ENCODE measurements at regions not wholly inside any gene's neighbourhood (a gene's known extent, or its start where the extent isn't known, plus 50 kb on each side); places are given as distances from the start of the nearest gene placed in this dataset.

DNA sequence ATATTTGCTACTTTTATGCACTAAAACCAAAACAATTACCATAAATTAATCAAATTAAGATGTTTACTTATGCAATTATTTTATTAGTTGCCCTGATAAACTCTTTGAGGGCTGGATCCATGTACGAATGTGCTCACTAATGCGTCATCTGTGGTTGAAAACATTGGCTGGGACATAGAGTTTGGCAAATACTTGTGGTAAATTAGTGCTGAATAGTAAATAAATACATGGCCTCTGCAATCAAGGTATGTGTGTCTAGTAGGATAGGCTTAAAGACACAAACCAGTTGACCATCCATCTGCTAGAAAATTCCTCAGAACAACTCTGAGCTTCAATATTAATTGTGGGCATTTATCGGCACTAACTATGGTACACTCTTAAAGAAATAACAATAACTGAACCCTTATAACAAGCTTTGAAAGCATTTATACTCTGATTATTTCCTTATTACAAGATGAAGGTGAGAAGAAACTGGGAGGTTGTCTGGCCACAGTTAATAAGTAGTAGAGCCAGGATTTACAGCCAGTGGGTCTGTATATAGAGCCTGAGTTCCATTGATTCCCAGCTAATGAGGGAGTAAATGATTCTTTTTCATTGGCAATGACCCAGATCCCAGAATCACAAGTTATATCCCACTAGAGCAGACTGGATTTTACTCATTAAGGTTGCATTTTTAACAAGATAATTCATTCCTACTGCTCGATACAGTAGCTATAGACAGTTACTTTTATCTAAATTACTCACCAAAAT lies 169.5 kb upstream of the CNTN6 start:
- Mint-ChIP-seq H3K4me3 (no peak overlapping the region), H3K36me3 (no peaks in the 10 kb centered on the region), H3K9me3 (peaks cover 4% of the 10 kb centered on the region), H3K27me3 (no peaks in the 10 kb centered on the region), H3K27ac (no peak overlapping the region), H3K4me1 (no peaks in the 10 kb centered on the region)
- CTCF ChIA-PET, result no interaction called here
- no peak for DNase-seq

DNA sequence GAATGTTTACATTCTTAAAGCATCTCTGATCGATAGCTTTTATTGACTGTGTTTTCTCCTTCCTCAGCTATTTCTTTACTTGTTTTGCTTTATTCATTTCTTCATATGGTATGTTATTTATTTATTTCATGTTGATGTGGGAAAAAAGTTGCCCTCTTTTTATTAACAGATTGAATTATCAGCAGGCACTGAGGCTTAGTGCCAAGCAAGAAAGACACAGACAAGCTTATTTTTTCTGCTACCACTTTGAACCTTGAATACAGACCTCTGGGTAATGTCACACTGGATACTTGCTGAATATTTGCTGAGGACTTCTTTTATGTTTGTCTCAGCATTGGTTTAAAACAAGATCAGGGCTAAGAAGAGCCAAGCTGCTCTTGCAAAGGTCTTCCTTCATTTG lies 162.0 kb upstream of the CNTN6 start:
- Mint-ChIP-seq H3K4me1 (no peaks in the 10 kb centered on the region), H3K9me3 (peaks cover 7% of the 10 kb centered on the region), H3K27me3 (no peaks in the 10 kb centered on the region), H3K36me3 (no peaks in the 10 kb centered on the region), H3K27ac (no peak overlapping the region), H3K4me3 (no peak overlapping the region)
- CTCF ChIA-PET, result no interaction called here
- DNase-seq, result no peak

DNA sequence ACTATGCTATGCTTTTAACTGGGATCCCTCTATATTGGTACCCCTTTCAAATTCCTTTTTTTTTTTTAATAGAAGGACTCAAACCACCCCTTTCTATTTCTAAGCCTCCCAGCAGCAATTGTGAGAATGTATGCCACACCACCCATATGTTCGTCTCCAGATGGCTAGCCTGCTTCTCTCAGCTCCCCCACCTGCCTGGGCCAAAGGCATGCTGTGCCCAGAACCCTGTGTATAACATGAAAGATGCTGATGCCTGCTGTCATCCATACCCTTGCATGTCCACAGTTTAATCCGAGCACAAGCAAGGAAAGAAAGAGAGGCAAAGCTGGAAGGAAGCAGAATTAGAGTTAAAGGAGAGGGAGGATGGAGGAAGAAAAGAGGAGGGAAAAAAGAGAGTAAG lies 159.5 kb upstream of the CNTN6 start:
- CTCF ChIA-PET, result no interaction called here
- Mint-ChIP-seq H3K4me3 (no peak overlapping the region), H3K27ac (no peak overlapping the region), H3K9me3 (peaks cover 14% of the 10 kb centered on the region), H3K4me1 (no peaks in the 10 kb centered on the region), H3K27me3 (no peaks in the 10 kb centered on the region), H3K36me3 (no peaks in the 10 kb centered on the region)
- no peak for DNase-seq

DNA sequence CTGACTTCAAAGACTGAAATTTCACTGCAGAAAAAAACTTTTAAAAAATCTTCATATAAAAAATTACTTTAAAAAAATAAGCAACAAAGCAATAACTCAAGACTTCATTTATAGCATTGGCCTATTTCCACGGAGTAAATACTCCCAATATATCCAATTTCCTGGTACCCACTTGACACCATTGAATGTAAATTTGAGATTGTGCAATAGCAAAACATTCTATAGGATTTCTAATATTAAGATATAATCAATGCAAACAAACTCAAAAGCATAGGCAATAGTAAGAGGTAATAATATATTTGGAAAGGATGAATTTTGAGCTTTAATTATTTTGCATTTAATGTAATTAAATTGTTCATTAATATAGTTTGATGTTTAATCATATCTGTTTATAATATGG lies 148.0 kb upstream of the CNTN6 start:
- DNase-seq, result no peak
- Mint-ChIP-seq H3K27ac (no peak overlapping the region), H3K36me3 (no peaks in the 10 kb centered on the region), H3K27me3 (no peaks in the 10 kb centered on the region), H3K4me1 (no peaks in the 10 kb centered on the region), H3K9me3 (peaks cover 10% of the 10 kb centered on the region), H3K4me3 (no peak overlapping the region)
- CTCF ChIA-PET, result no interaction called here

DNA sequence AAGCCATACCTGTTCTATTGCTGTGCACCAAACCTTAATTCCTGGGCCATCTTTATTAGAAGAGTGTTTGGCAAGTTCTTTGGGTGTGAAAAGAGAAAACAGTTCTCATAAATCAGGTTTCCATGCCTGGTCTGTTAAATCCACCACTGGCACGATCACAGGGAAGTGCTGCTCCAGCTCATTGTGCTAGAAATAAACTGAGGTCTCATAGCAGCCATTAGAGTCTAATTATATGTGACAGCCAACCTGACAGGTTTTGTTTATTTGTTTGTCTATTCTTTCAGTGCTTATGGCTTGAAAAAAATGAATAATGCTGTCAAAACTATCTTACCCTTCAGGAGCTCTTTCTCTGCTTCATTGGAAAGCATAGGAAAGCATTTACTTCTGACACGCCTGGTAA lies 147.1 kb upstream of the CNTN6 start:
- CTCF ChIA-PET, result no interaction called here
- Mint-ChIP-seq H3K36me3 (no peaks in the 10 kb centered on the region), H3K27me3 (no peaks in the 10 kb centered on the region)

DNA sequence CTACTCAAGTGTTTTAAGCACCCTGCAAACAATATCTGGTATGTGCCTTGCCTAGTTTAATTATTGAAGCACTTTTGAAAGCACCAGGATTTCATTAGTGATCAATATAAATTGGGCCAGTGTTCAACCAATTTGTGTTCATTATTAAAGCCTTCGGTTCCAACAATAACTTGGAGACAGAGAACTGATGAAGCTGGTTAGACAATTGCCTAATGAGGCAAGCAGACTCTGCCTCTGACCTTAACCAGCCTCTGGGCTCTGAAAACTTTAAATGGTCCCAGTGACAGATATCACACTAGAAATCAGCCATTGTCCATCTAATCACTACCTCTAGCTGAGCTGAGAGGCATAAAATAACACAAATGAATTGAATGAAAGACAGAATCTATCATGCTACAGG lies 139.9 kb upstream of the CNTN6 start:
- Mint-ChIP-seq H3K9me3 (peaks cover 9% of the 10 kb centered on the region), H3K4me1 (no peaks in the 10 kb centered on the region), H3K4me3 (no peak overlapping the region), H3K27me3 (no peaks in the 10 kb centered on the region), H3K27ac (no peak overlapping the region), H3K36me3 (no peaks in the 10 kb centered on the region)
- CTCF ChIA-PET, result no interaction called here
- DNase-seq, result no peak

More for the DNA sequence above, 147.1 kb upstream of the CNTN6 start:
- no peaks in the 10 kb centered on the region for H3K4me1 Mint-ChIP-seq
- H3K9me3 Mint-ChIP-seq, result peaks cover 10% of the 10 kb centered on the region
- H3K27ac Mint-ChIP-seq, result no peak overlapping the region
- no peak for DNase-seq
- H3K4me3 Mint-ChIP-seq, result no peak overlapping the region

DNA sequence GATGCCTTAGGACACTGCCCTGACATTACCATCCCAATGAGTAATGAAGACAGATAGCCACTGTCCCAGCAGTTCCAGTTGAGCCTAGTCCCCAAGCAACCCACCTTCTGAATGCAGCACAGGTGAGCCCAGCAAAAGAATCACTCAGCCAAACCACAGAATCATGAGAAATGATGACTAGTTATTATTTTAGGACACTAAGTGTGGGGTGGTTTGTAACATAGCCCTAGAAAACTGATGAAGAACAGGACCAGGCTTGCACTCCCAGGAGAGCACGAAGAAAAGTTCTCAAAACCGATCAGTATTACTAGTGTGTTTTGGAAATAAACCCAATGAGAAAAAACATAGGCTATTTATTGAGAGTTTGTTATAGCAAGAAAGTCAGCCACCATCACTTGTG lies 129.6 kb upstream of the CNTN6 start:
- CTCF ChIA-PET, result no interaction called here
- Mint-ChIP-seq H3K27ac (no peak overlapping the region), H3K27me3 (no peaks in the 10 kb centered on the region), H3K4me3 (no peak overlapping the region), H3K4me1 (no peaks in the 10 kb centered on the region), H3K36me3 (peaks cover 5% of the 10 kb centered on the region), H3K9me3 (peaks cover 43% of the 10 kb centered on the region)
- no peak for DNase-seq

DNA sequence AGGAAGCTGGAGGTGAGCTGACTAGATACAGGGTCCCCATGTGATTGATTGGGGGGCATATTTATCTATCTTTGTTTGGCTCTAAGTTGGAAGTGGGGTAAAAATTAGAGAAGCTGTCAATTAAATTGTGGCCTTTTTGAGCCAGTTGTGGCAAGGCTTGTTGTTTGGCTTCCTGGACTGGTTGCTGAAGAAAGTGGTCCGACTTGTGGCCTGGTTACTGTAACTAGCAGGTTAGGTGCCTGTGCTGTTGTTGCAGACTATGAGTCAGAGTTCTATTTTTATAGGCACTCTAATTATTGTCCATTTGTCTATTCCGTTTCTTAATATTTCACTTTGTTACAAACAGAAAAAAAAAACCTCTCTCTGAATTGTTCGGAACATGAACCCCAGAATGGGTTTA lies 129.1 kb upstream of the CNTN6 start:
- Mint-ChIP-seq H3K4me3 (no peak overlapping the region), H3K27ac (no peak overlapping the region), H3K27me3 (no peaks in the 10 kb centered on the region), H3K36me3 (peaks cover 5% of the 10 kb centered on the region), H3K4me1 (no peaks in the 10 kb centered on the region), H3K9me3 (peaks cover 43% of the 10 kb centered on the region)
- CTCF ChIA-PET, result no interaction called here
- DNase-seq, result no peak

DNA sequence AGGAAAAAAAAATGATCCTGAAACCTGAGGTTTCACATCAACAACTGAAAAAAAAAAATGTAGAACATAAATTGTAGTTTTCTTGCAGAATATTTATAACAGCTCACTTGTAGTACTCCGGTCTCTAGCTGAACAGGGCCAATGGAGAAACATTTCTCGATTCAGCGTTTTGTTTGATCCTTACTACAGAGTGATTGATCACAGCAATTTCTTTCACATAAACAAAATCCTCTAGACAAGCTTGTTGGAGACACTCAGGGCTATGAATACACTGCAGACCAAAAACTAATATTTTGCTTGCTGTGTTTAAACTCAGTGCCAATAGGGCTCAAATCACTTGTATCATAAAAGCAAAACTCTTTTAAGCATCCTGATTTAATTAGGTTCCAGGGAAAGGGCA lies 127.0 kb upstream of the CNTN6 start:
- no peaks in the 10 kb centered on the region for H3K27me3 Mint-ChIP-seq
- H3K9me3 Mint-ChIP-seq, result peaks cover 30% of the 10 kb centered on the region
- CTCF ChIA-PET, result no interaction called here
- no peak overlapping the region for H3K4me3 Mint-ChIP-seq
- no peak overlapping the region for H3K27ac Mint-ChIP-seq
- H3K4me1 Mint-ChIP-seq, result no peaks in the 10 kb centered on the region
- no peak for DNase-seq
- H3K36me3 Mint-ChIP-seq, result peaks cover 5% of the 10 kb centered on the region

DNA sequence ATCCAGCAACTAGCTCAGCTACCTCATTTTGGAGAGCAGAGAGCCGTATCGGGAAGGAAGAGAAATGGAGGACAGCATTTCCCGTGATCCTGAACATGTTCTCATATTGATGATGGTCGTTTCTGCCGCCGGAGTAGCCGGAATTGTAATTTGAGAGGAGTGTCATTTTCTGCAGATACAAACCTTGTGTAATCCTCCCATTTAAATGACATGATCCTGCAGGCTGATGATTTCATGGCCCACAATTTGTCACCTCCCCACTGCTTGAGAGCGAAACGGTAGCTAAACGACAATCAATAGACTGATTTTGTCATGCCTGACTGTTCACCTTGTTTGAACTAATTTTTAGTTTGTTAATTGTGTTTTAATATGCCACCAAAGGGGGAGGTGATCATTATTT lies 126.5 kb upstream of the CNTN6 start:
- CTCF ChIA-PET, result no interaction called here
- H3K27ac Mint-ChIP-seq, result no peak overlapping the region
- peaks cover 32% of the 10 kb centered on the region for H3K9me3 Mint-ChIP-seq
- peaks cover 5% of the 10 kb centered on the region for H3K36me3 Mint-ChIP-seq
- no peaks in the 10 kb centered on the region for H3K4me1 Mint-ChIP-seq
- H3K4me3 Mint-ChIP-seq, result no peak overlapping the region
- DNase-seq, result no peak
- H3K27me3 Mint-ChIP-seq, result no peaks in the 10 kb centered on the region

DNA sequence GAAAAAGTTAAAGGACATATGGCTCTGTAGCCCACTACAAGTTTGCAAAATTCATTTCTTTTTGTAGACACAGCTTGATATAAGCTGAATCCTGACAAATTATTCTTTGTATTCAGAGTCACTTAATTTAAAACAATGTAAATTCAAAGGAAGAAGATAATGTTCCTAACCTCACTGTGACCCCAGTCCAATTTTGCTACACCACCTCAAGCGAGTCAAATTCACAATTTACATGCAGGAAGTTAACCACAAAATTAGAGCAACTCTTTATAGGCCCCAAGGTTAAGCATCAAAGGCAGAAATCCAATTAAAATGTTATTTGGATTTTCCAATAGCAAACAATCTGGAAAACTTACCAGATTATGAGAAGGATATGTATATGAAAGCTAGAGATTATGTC lies 119.5 kb upstream of the CNTN6 start:
- no peak for DNase-seq
- Mint-ChIP-seq H3K4me1 (no peaks in the 10 kb centered on the region), H3K4me3 (no peak overlapping the region), H3K9me3 (peaks cover 10% of the 10 kb centered on the region), H3K27me3 (no peaks in the 10 kb centered on the region), H3K27ac (no peak overlapping the region), H3K36me3 (no peaks in the 10 kb centered on the region)
- CTCF ChIA-PET, result no interaction called here

DNA sequence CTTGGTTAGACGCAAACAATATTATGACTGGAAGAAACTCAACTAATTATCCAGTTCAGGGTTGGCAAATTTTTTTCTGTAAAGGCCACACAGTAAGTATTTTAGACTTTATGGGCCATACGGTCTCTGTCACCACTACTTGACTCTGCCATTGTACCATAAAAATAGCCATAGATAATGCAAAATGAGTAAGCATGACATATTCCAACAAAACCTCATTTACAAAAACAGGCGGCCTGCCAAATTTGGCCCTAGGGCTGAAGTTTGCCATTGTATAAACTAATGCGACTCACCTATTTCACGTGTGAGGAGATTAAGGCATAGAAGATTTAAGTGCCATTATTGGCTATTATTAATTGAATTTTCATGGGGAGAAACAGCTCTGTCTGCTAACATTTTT lies 116.8 kb upstream of the CNTN6 start:
- Mint-ChIP-seq H3K4me3 (no peak overlapping the region), H3K27me3 (no peaks in the 10 kb centered on the region), H3K27ac (no peak overlapping the region), H3K9me3 (peaks cover 15% of the 10 kb centered on the region), H3K36me3 (no peaks in the 10 kb centered on the region), H3K4me1 (no peaks in the 10 kb centered on the region)
- DNase-seq, result no peak
- CTCF ChIA-PET, result no interaction called here

DNA sequence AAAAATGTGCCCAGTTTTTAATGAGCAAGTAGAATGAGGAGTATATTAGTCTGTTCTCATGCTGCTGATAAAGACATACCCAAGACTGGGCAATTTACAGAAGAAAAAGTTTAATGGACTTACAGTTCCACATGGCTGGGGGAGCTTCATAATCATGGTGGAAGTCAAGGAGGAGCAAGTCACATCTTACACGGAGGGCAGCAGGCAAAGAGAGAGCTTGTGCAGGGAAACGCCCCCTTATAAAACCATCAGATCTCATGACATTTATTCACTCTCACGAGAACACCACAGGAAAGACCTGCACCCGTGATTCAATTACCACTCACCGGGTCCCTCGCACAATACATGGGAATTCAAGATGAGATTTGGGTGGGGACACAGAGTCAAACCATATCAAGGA lies 111.7 kb upstream of the CNTN6 start:
- H3K27me3 Mint-ChIP-seq, result no peaks in the 10 kb centered on the region
- no peak overlapping the region for H3K4me3 Mint-ChIP-seq
- no peaks in the 10 kb centered on the region for H3K36me3 Mint-ChIP-seq
- H3K4me1 Mint-ChIP-seq, result no peaks in the 10 kb centered on the region
- no peak overlapping the region for H3K27ac Mint-ChIP-seq
- DNase-seq, result no peak
- H3K9me3 Mint-ChIP-seq, result peaks cover 18% of the 10 kb centered on the region
- CTCF ChIA-PET, result no interaction called here

DNA sequence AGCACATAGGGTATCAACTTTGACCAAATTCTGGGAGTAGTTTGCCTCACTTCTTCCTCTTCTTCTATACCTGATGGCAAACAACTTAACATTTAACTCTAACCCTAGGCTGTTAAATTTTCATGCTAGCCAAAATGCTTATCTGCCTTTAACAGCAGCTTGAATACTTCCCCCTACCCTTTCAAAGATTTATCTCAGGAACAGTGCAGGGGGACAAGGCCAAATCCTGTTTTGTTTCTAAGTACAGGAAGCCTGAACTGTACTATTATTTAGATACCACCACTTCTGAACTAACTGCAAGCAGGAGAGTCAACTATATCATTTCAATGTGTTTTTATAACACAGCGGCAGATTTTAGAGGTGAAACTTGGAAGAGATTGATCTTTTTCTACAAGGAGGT lies 104.0 kb upstream of the CNTN6 start:
- Mint-ChIP-seq H3K4me1 (no peaks in the 10 kb centered on the region), H3K9me3 (peaks cover 17% of the 10 kb centered on the region), H3K4me3 (no peak overlapping the region), H3K27me3 (no peaks in the 10 kb centered on the region), H3K36me3 (no peaks in the 10 kb centered on the region), H3K27ac (no peak overlapping the region)
- CTCF ChIA-PET, result no interaction called here
- DNase-seq, result no peak

DNA sequence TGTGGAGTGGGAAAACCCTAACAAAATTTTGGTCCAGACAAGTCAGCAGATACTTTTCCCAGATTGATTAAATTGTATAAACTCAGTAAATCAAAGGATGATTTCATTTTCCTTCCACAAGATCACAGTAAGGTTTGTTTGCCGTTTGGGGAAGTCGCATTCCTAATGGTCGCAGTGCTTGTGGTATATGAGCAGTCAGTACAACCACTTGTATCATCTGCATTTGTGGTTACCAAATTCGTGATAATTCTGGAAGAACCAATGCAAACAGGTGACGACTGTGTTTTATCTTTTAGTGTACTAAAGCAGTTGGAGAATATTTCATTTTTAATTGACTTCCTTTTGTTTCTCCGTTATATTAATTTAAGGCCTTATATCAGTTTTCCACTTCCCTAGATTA lies 100.0 kb upstream of the CNTN6 start:
- Mint-ChIP-seq H3K27ac (no peak overlapping the region), H3K36me3 (no peaks in the 10 kb centered on the region), H3K4me1 (no peaks in the 10 kb centered on the region), H3K9me3 (peaks cover 11% of the 10 kb centered on the region), H3K27me3 (no peaks in the 10 kb centered on the region), H3K4me3 (no peak overlapping the region)
- DNase-seq, result no peak
- CTCF ChIA-PET, result no interaction called here

DNA sequence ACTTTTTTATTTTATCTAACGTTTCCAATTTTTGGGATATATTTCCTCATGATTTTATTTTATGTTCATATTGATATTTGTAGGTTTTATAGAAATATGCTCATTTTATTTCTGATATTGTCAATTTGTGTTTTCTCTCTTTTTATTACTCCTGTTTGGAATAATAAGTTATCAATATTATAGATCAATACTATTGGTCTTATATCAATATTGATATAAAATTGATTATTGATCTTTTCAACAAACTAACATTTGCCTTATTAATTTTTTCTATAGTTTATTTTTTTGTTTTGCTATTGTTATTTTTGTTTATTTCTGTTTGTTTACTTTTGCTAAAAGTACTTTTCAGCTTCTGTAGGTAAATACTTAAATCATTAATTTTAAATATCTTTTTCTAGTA lies 90.8 kb upstream of the CNTN6 start:
- no peak overlapping the region for H3K27ac Mint-ChIP-seq
- CTCF ChIA-PET, result no interaction called here

More for the DNA sequence above, 90.8 kb upstream of the CNTN6 start:
- Mint-ChIP-seq H3K36me3 (no peaks in the 10 kb centered on the region), H3K4me3 (no peak overlapping the region), H3K4me1 (no peaks in the 10 kb centered on the region), H3K27me3 (no peaks in the 10 kb centered on the region), H3K9me3 (peaks cover 4% of the 10 kb centered on the region)
- no peak for DNase-seq
